Upper lobe of left lung (tissue), 6 donors: ENCODE measurements at regions not wholly inside any gene's neighbourhood (a gene's known extent, or its start where the extent isn't known, plus 50 kb on each side); places are given as distances from the start of the nearest gene placed in this dataset.

ENCODE experiments used
- ATAC-seq, 2 donors: fragments of 200-7000 bp; cut with Tn5 transposase; one replicate each; pipeline ENCODE4 v1.9.1; 2022; ENCODE audit warnings: mild to moderate bottlenecking in 2 of 2, moderate library complexity in 2 of 2; ENCODE audit not compliant: low FRiP score in 2 of 2
- DNase-seq, 2 donors: peaks; one replicate each; pipeline ENCODE4 v3.0.0-alpha.2; 2019 to 2020
- H3K27ac ChIP-seq, 4 donors: fragments of 200-600 bp; sonication (generic); one replicate each; pipeline ENCODE4 v1.5.1; 2016 to 2019
- H3K27me3 ChIP-seq, 4 donors: fragments of 200-600 bp; sonication (generic); one replicate each; pipeline ENCODE4 v1.5.1; 2017 to 2019
- H3K36me3 ChIP-seq, 4 donors: fragments of 200-600 bp; sonication (generic); one replicate each; pipeline ENCODE4 v1.5.1; 2016 to 2019
- H3K4me1 ChIP-seq, 4 donors: fragments of 200-600 bp; sonication (generic); one replicate each; pipeline ENCODE4 v1.5.1; 2018 to 2019
- H3K4me3 ChIP-seq, 4 donors: fragments of 200-600 bp; sonication (generic); one replicate each; pipeline ENCODE4 v1.5.1; 2017 to 2019; ENCODE audit warnings: mild to moderate bottlenecking in 2 of 4, moderate library complexity in 1 of 4
- H3K9me3 ChIP-seq, 4 donors: fragments of 200-600 bp; sonication (generic); one replicate each; pipeline ENCODE4 v1.5.1; 2018 to 2019
- CTCF ChIP-seq, 6 experiments: fragments of 450-650 bp in 4 of 6; fragments of 200-600 bp in 2 of 6; sonication (generic) in 2 of 6; IDR thresholded peaks; one replicate each; pipeline ENCODE4 v1.5.1; 2016 to 2019; ENCODE audit warnings: antibody characterized with exemption in 6 of 6
- EP300 ChIP-seq, 4 donors: sonication (generic); formaldehyde crosslinking; IDR thresholded peaks; one replicate each; pipeline ENCODE4 v1.5.1; 2017; ENCODE audit warnings: antibody characterized with exemption in 4 of 4, control low read depth in 2 of 4
- POLR2A ChIP-seq, 4 donors: fragments of 450-650 bp; IDR thresholded peaks; one replicate each; pipeline ENCODE4 v1.5.1; 2016 to 2017; ENCODE audit warnings: antibody characterized with exemption in 4 of 4, mild to moderate bottlenecking in 2 of 4
- POLR2AphosphoS5 ChIP-seq, 2 donors: sonication (generic); formaldehyde crosslinking; IDR thresholded peaks; one replicate each; pipeline ENCODE4 v1.5.1; 2017; ENCODE audit warnings: antibody characterized with exemption in 2 of 2
- WGBS, 2 donors: methylation state at CpG; one replicate each; pipeline ENCODE4 v1.1.5; 2017 to 2018; 5-methylcytosine and 5-hydroxymethylcytosine counted together
- donor health status: DM: no; HTN: no; CAD: no; lungs with moderate emphysema.
- donor health status: DM: no; HTN: yes; CAD: no; lungs with severe emphysema.

GRCh38 chr6:126529637-126530362 lies 189.9 kb downstream of the CENPW start:
- TF ChIP-seq POLR2A (IDR thresholded peaks at IDR 0.05) = no peak
- no peak for TF ChIP-seq POLR2AphosphoS5 (IDR thresholded peaks at IDR 0.05)
- no peak for TF ChIP-seq EP300 (IDR thresholded peaks at IDR 0.05)
- TF ChIP-seq CTCF (IDR thresholded peaks at IDR 0.05) = no peak
- H3K4me3 ChIP-seq = no peak overlapping the region
- DNase-seq (no peak), ATAC-seq (peak in 1 of 2 donors; percentile 50)
- H3K27me3 ChIP-seq = no peaks in the 10 kb centered on the region
- H3K4me1 ChIP-seq = no peaks in the 10 kb centered on the region
- no peaks in the 10 kb centered on the region for H3K9me3 ChIP-seq
- 54 to 58% methylated on average over 2 of the region's 2 CpGs for WGBS, 2 donors
- no peaks in the 10 kb centered on the region for H3K36me3 ChIP-seq
- no peak overlapping the region for H3K27ac ChIP-seq

GRCh38 chr6:126530775-126531174 lies 190.9 kb downstream of the CENPW start:
- Histone ChIP-seq H3K4me3 (no peak overlapping the region), H3K4me1 (no peaks in the 10 kb centered on the region), H3K36me3 (no peaks in the 10 kb centered on the region), H3K27me3 (no peaks in the 10 kb centered on the region), H3K9me3 (no peaks in the 10 kb centered on the region), H3K27ac (no peak overlapping the region)
- DNase-seq (no peak), ATAC-seq (no peak)
- no peak for TF ChIP-seq POLR2A (IDR thresholded peaks at IDR 0.05)
- TF ChIP-seq EP300 (IDR thresholded peaks at IDR 0.05) = no peak
- TF ChIP-seq CTCF (IDR thresholded peaks at IDR 0.05) = no peak
- no peak for TF ChIP-seq POLR2AphosphoS5 (IDR thresholded peaks at IDR 0.05)

- TF ChIP-seq POLR2AphosphoS5 (IDR thresholded peaks at IDR 0.05) (no peak), EP300 (IDR thresholded peaks at IDR 0.05) (no peak), CTCF (IDR thresholded peaks at IDR 0.05) (no peak), POLR2A (IDR thresholded peaks at IDR 0.05) (no peak)
- H3K36me3 ChIP-seq = no peaks in the 10 kb centered on the region
- DNase-seq (no peak), ATAC-seq (no peak)
- H3K4me1 ChIP-seq = no peaks in the 10 kb centered on the region
- no peaks in the 10 kb centered on the region for H3K9me3 ChIP-seq
- no peak overlapping the region for H3K4me3 ChIP-seq
- no peaks in the 10 kb centered on the region for H3K27me3 ChIP-seq
- H3K27ac ChIP-seq = no peak overlapping the region
These were observed 191.4 kb downstream of the CENPW start for GRCh38 chr6:126531286-126531685.

GRCh38 chr6:126531840-126532239 lies 191.9 kb downstream of the CENPW start:
- WGBS, 2 donors = 44 to 55% methylated on average over 1 of the region's 1 CpG
- TF ChIP-seq CTCF (IDR thresholded peaks at IDR 0.05) (no peak), POLR2A (IDR thresholded peaks at IDR 0.05) (no peak), EP300 (IDR thresholded peaks at IDR 0.05) (no peak), POLR2AphosphoS5 (IDR thresholded peaks at IDR 0.05) (no peak)
- no peak overlapping the region for H3K27ac ChIP-seq
- no peaks in the 10 kb centered on the region for H3K4me1 ChIP-seq
- H3K4me3 ChIP-seq = no peak overlapping the region
- H3K36me3 ChIP-seq = no peaks in the 10 kb centered on the region
- DNase-seq (no peak), ATAC-seq (no peak)
- H3K27me3 ChIP-seq = no peaks in the 10 kb centered on the region
- H3K9me3 ChIP-seq = no peaks in the 10 kb centered on the region

GRCh38 chr6:126534401-126534800 lies 194.5 kb downstream of the CENPW start:
- no peak for ATAC-seq
- WGBS, 2 donors = 47 to 53% methylated on average over 2 of the region's 2 CpGs

More at GRCh38 chr6:126534401-126534800, 194.5 kb downstream of the CENPW start:
- Histone ChIP-seq H3K4me1 (no peaks in the 10 kb centered on the region), H3K36me3 (no peaks in the 10 kb centered on the region), H3K4me3 (no peak overlapping the region), H3K27me3 (no peaks in the 10 kb centered on the region), H3K9me3 (no peaks in the 10 kb centered on the region), H3K27ac (no peak overlapping the region)
- TF ChIP-seq POLR2A (IDR thresholded peaks at IDR 0.05) = no peak
- TF ChIP-seq CTCF (IDR thresholded peaks at IDR 0.05) = no peak
- no peak for TF ChIP-seq POLR2AphosphoS5 (IDR thresholded peaks at IDR 0.05)
- no peak for TF ChIP-seq EP300 (IDR thresholded peaks at IDR 0.05)
- DNase-seq = no peak
